GM19468 (cell line): ENCODE measurements at regions not wholly inside any gene's neighbourhood (a gene's known extent, or its start where the extent isn't known, plus 50 kb on each side); places are given as distances from the start of the nearest gene placed in this dataset.
"Not testable (repeated sequence)": the region's sequence is repeated elsewhere in the genome, so short reads cannot be mapped to it uniquely, and the experiment has no call there.

Source experiments
- ATAC-seq: cut with Tn5 transposase; IDR thresholded peaks from one replicate; pipeline ENCODE4 v1.9.1; 2021; ENCODE audit warnings: mild to moderate bottlenecking, moderate library complexity, moderate number of reproducible peaks; ENCODE audit not compliant: unreplicated experiment; ENCODE audit errors: extremely low read depth

DNA sequence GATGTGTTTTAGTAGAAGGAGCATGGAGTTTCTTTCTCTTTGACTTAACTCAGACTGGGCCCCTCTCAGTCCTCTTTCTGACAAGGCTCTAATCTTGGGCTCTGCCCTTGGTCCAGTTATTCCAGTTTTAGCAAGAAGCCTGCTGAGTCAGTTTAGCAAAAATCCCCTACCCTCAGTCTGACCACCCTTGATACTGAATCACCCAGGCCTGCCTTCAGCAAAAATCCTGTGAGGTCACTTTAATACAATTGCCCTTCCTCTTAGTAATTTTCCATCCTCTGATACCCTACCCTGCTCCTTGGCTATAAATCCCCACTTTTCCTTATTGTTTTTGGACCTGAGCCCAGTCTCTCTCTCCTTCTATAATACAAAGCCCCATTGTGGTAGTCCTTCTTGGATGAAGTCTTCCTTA is 326.7 kb upstream of the NOX3 start:
- ATAC-seq = no peak

- ATAC-seq = no peak
Measured at GRCh38 chr6:155779456-155779855, 323.8 kb upstream of the NOX3 start.

- ATAC-seq = no peak
Measured at GRCh38 chr6:155778336-155778735, 322.7 kb upstream of the NOX3 start.

DNA sequence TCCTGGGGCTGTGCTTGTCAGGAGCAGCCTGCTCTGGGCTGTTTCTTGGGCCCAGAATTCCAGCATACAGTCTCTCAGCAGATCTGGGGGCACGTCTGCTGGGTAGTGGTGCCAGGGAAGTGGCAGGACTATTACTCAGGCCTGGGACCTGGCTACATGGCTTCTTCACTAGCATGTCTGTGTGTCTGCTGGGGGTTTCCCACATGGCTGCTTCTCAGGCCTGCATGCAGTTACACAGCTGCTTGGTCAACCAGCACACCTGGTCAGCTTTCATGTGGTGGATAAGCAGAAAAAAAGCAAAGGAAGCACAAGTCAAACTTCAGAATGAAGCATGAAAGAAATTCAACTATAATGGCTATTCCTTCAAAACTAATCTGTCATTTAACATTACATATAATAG is 316.2 kb upstream of the NOX3 start:
- ATAC-seq = no peak

DNA sequence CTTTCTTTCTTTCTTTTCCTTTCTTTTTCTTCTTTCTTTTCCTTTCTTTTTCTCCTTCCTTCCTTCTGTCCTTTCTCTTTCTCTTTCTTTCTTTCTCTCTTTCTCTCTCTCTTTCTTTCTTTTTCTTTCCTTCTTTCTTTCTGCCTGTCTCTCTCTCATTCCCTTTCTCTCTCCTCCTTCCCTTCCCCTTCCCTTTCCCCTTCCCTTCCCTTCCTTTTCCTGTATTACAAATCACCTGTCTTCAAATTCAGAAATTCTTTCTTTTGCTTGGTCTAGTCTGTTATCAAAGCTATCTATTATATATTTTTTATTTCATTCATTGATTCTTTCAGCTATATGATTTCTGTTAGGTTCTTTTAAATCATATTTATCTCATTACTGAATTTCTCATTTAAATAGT is 315.2 kb upstream of the NOX3 start:
- ATAC-seq = no peak

DNA sequence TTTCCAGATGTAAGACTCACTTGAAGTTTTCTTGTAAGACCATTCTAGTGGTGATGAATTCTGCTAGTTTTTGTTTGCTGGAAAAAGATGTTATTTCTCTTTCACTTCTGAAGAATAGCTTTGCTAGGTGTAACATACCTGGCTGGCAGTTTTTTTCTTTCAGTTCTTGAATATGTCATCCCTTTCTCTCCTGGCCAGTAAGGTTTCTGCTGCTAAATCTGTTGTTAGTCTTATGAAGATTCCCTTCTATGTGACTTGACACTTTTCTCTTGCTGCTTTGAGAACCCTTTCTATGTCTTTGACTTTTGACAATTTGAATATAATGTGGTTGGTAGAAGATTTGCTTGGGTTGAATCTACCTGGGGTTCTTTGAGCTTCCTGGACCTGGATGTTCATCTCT is 314.7 kb upstream of the NOX3 start:
- ATAC-seq = no peak

GRCh38 chr6:155765275-155766194 is 309.9 kb upstream of the NOX3 start:
- ATAC-seq = no peak

- no peak for ATAC-seq
Measured at GRCh38 chr6:155762649-155763048, 307.0 kb upstream of the NOX3 start.

DNA sequence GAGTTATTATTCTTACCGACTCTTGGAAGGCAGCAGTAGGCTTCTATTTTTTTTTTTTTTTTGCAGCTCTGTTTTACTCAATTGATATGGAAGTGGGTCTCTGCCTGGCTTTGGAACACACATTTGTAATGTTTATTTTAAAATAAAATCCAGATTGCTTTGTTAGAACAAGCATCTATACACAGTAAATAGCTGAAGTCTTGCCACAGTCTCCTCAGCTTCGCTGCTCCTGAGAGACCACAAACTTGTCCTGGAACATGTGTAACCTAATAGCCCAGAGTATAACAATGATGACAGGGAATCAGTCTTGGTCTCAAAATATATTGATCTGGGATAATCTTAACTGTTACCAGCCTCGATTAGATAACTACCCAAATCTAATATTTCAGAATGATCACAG is 299.8 kb upstream of the NOX3 start:
- no peak for ATAC-seq

DNA sequence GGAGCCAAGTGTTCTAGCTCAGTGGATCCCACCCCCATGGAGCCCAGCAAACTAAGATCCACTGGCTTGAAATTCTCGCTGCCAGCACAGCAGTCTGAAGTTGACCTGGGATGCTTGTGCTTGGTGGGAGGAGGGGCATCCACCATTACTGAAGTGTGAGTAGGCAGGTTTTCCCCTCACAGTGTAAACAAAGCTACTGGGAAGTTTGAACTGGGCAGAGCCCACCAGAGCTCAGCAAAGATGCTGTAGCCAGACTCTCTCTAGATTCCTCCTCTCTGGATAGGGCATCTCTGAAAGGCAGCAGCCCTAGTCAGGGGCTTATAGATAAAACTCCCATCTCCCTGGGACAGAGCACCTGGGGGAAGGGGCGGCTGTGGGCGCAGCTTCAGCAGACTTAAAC is 293.1 kb upstream of the NOX3 start:
- ATAC-seq = not testable (repeated sequence)

DNA sequence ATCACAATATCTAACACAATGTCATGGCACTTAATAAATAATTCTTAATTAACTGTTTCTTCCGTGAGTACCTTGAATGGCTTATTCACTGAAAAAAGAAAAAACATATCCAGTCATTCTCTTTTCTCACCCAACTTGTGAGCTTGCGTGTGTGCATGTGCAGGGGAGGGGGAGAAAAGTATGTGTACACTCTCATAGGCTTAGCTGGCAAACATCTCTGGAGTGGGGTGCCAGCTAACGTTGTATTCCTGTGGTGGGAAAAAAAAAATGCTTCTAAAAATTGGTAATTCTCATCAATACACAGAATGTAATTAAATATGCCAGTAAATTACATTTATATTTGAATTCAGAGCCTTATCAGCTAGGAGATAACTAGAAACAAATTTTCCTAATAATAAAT is 291.9 kb upstream of the NOX3 start:
- ATAC-seq = no peak

GRCh38 chr6:155740781-155741399 is 285.3 kb upstream of the NOX3 start:
- no peak for ATAC-seq

- ATAC-seq = no peak
Measured at GRCh38 chr6:155738602-155739105, 283.0 kb upstream of the NOX3 start.

DNA sequence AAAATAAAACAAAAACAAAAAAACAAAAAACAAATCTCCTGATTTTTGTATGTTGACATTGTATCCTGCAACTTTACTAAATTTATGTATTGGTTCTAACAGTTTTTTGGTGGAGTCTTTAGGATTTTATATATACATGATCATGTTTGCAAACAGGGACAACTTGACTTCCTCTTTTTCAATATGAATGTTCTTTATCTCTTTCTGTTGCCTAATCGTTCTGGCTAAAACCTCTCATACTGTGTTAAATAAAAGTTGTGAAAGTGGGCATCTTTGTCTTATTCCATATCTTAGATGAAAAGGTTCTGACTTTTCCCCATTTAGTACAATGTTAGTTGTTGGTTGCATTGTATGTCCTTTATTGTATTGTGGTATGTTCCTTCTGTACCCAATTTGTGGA is 261.7 kb upstream of the NOX3 start:
- ATAC-seq = no peak

DNA sequence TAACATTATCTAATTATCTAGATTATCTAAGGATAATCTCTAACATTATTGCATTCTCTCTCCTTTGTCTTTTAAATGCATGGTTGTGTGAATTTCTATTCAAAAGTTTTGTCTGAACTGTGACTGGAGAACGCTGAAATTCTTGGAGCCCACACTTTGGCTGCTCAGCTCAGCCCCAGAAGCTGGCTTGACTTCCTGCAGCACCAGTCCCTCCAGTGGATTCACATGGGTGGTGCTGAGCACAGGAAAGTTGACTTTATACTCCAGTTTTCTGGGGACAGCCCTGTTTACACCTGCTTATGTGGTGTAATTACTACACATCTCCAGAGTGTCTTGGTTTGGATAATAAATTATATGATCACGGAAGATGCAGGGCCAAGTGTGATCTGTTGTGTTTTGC is 255.1 kb upstream of the NOX3 start:
- ATAC-seq = no peak

- no peak for ATAC-seq
Measured at GRCh38 chr6:155709262-155709661, 253.6 kb upstream of the NOX3 start.

DNA sequence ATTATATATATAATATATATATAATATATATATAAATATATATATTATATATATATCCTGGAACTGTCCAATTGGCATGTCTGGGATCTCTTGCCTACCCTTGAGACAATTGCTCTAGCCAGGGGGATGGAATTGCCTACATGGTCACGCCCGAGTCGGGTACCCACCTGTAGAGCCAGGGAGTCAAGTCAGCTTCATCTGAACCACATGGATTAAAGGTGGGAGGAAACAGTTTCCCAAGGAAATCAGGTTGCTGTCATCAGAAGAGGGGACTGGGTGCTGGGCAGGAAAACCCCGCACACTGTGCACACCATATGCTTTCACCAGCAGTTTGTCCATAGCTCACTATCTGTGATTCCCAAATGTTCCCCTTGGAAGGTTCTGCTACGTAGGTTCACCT is 252.5 kb upstream of the NOX3 start:
- no peak for ATAC-seq

DNA sequence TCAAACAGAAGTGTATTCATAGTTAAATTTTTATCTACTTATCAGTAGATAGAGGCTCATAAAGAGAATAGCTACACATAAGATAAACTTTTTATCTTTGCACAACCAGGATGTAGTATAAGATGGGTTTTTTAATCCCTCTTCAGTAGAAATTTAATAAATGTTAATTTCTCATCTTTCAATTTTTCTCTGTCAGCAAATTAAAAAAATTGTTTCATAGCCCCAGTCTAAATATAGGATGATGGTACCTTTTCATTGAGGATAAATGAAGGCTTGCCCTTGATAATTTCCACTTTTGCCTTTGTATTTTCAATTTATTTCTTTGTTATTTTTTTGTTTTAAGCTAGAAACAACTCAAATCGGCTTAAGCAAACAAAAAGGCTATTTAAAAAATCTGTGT is 251.2 kb upstream of the NOX3 start:
- ATAC-seq = no peak

DNA sequence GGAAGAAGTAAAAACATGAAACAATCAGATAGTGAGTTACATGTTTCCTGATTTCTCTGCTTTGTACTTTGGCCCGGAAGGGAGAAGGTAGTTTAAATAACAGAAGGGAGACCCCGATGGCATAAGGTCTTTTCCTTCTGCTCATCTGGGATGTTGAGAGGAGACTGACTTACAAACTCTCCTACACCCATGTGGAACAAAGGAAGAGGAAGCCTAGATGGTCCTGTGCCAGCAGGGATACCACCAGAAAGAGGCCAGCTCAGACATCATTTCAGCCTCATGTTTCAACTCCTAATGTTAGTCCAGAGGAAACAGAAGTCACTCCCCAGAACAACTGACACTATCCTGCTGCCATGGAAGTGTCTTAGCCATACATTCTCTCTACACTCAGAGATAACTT is 250.7 kb upstream of the NOX3 start:
- no peak for ATAC-seq

GRCh38 chr6:155701342-155701741 is 245.7 kb upstream of the NOX3 start:
- no peak for ATAC-seq

DNA sequence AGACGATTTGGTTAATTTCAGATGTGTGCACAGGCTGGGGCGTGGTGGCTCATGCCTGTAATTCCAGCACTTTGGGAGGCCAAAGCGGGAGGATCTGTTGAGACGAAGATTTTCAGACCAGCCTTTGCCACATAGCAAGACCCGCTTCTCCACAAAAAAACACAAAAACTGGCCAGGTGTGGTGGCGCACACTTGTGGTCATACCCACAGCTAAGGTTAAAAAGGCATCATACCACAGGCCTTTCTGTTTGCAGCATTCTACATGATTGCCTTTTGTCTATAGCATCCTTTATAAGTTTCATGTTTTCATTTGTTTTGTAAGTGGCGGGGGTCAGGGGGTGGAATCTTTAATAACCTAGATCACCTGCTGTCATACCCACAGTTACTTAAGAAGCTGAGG is 239.9 kb upstream of the NOX3 start:
- no peak for ATAC-seq

GRCh38 chr6:155694419-155694790 is 238.8 kb upstream of the NOX3 start:
- no peak for ATAC-seq
